Right lobe of liver (tissue), 4 donors: ENCODE measurements at regions not wholly inside any gene's neighbourhood (a gene's known extent, or its start where the extent isn't known, plus 50 kb on each side); places are given as distances from the start of the nearest gene placed in this dataset.

Experiments
- POLR2A ChIP-seq: fragments of 450-650 bp; IDR thresholded peaks from one replicate; pipeline ENCODE4 v1.6.1; 2017; ENCODE audit warnings: antibody characterized with exemption, mild to moderate bottlenecking
- TF ChIP-seq, protein P1 (sequence below), 4 donors: fragments of 200-600 bp in 3 of 4; fragments of 450-650 bp in 1 of 4; IDR thresholded peaks; one replicate each; pipeline versions ENCODE4 v1.5.1 to v1.8.0; 2016 to 2022; ENCODE audit warnings: antibody characterized with exemption in 4 of 4, mild to moderate bottlenecking in 2 of 4
- donor health status: DM: no; HTN: no; CAD: no.
- donor health status: DM: no; HTN: no; CAD: no.
- donor health status: DM: no; HTN: yes; CAD: no.

DNA sequence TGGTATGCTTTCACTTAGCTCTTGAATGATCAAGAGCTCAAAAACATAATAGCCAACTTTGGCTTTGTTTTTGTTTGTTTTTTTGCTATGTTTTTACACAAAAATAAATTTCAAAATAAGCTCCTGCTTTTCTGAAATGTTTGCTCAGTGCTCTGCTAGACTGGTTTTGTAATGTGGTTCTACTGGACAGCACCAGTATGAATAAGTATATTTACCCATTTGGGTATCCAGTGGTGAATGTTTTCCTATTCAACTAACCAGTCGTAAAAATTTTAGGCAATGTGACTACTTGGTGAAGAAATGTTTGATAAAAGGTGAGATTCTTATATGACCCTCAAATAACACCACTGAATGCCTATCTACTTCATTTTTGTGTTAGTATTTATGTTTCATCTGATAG lies 308.6 kb downstream of the PTPRC start:
- TF ChIP-seq, protein P1, sequence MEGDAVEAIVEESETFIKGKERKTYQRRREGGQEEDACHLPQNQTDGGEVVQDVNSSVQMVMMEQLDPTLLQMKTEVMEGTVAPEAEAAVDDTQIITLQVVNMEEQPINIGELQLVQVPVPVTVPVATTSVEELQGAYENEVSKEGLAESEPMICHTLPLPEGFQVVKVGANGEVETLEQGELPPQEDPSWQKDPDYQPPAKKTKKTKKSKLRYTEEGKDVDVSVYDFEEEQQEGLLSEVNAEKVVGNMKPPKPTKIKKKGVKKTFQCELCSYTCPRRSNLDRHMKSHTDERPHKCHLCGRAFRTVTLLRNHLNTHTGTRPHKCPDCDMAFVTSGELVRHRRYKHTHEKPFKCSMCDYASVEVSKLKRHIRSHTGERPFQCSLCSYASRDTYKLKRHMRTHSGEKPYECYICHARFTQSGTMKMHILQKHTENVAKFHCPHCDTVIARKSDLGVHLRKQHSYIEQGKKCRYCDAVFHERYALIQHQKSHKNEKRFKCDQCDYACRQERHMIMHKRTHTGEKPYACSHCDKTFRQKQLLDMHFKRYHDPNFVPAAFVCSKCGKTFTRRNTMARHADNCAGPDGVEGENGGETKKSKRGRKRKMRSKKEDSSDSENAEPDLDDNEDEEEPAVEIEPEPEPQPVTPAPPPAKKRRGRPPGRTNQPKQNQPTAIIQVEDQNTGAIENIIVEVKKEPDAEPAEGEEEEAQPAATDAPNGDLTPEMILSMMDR (IDR thresholded peaks at IDR 0.05) = no peak
- TF ChIP-seq POLR2A = no peak
